IMR-90 (cell line): ENCODE measurements at regions not wholly inside any gene's neighbourhood (a gene's known extent, or its start where the extent isn't known, plus 50 kb on each side); places are given as distances from the start of the nearest gene placed in this dataset.

Source experiments
- ATAC-seq: fragments of 200-7000 bp; cut with Tn5 transposase; 2 replicates; pipeline ENCODE4 v1.9.1; 2020; ENCODE audit warnings: low read depth, mild to moderate bottlenecking, moderate library complexity
- BruUV-seq: library from RNA; stranded (reverse); fragments of 400-500 nt; replicated peaks from 2 replicates; lab custom pipeline; 2021; lab: Mats Ljungman, UMichigan
- CTCF ChIA-PET: fragments of 300-600 bp; formaldehyde crosslinking; extraction: SDS; loops from one replicate; lab custom pipeline; 2021; ENCODE audit warnings: antibody characterized with exemption; lab: Yijun Ruan, JAX
- POLR2A ChIA-PET: fragments of 300-600 bp; sonication (Branson Sonifier 250); formaldehyde crosslinking; loops from one replicate; lab custom pipeline; 2022; ENCODE audit warnings: antibody characterized with exemption; ENCODE audit not compliant: unreplicated experiment; lab: Charles Lee
- DNase-seq: peaks from one replicate; pipeline ENCODE4 v3.0.0; 2013
- H2AFZ ChIP-seq: replicated peaks from 2 replicates; pipeline ENCODE3; 2013; ENCODE audit warnings: low read length, mild to moderate bottlenecking; ENCODE audit not compliant: poor library complexity
- H2AK5ac ChIP-seq: 2 replicates; pipeline ENCODE4 v1.6.1; 2013; ENCODE audit warnings: low read depth, low read length, inconsistent platforms
- H2AK9ac ChIP-seq: replicated peaks from 2 replicates; pipeline ENCODE3; 2013; ENCODE audit warnings: mild to moderate bottlenecking, low read depth, low read length, moderate library complexity; ENCODE audit not compliant: poor library complexity
- H2BK120ac ChIP-seq: 2 replicates; pipeline ENCODE4 v1.6.1; 2013; ENCODE audit warnings: low read depth, low read length, inconsistent platforms
- H2BK15ac ChIP-seq: 3 replicates; pipeline ENCODE4 v1.6.1; 2013; ENCODE audit warnings: low read depth, low read length, inconsistent platforms
- H2BK20ac ChIP-seq: 2 replicates; pipeline ENCODE4 v1.6.1; 2013; ENCODE audit warnings: low read depth, mild to moderate bottlenecking, inconsistent platforms, low read length, moderate library complexity
- H2BK5ac ChIP-seq: 2 replicates; pipeline ENCODE4 v1.6.1; 2013; ENCODE audit warnings: mild to moderate bottlenecking, low read depth, low read length, inconsistent platforms; ENCODE audit not compliant: poor library complexity, severe bottlenecking
- H3K14ac ChIP-seq: replicated peaks from 2 replicates; pipeline ENCODE4 v1.6.1; 2013; ENCODE audit warnings: low read depth, low read length, inconsistent platforms
- H3K18ac ChIP-seq: 2 replicates; pipeline ENCODE4 v1.6.1; 2013; ENCODE audit warnings: low read depth, low read length, control low read depth
- H3K23ac ChIP-seq: 2 replicates; pipeline ENCODE4 v1.6.1; 2013; ENCODE audit warnings: low read depth, low read length, inconsistent platforms
- H3K27ac ChIP-seq: 2 replicates; pipeline ENCODE4 v1.5.1; 2013; ENCODE audit warnings: mild to moderate bottlenecking, control low read depth, low read length; ENCODE audit not compliant: insufficient read depth
- H3K27me3 ChIP-seq: 2 replicates; pipeline ENCODE4 v1.6.1; 2013; ENCODE audit warnings: low read length; ENCODE audit not compliant: control insufficient read depth, insufficient read depth
- H3K36me3 ChIP-seq: 2 replicates; pipeline ENCODE4 v1.6.1; 2013; ENCODE audit warnings: low read length, mixed read lengths; ENCODE audit not compliant: control insufficient read depth, insufficient read depth
- H3K4ac ChIP-seq: 2 replicates; pipeline ENCODE4 v1.6.1; 2013; ENCODE audit warnings: low read depth, low read length, inconsistent platforms
- H3K4me1 ChIP-seq: 2 replicates; pipeline ENCODE4 v1.6.1; 2013; ENCODE audit warnings: low read length, mixed read lengths; ENCODE audit not compliant: control insufficient read depth, insufficient read depth
- H3K4me2 ChIP-seq: 2 replicates; pipeline ENCODE4 v1.6.1; 2013; ENCODE audit warnings: low read depth, mild to moderate bottlenecking, control low read depth, low read length, moderate library complexity
- H3K4me3 ChIP-seq: 2 replicates; pipeline ENCODE4 v1.5.1; 2013; ENCODE audit warnings: low read depth, mild to moderate bottlenecking, control low read depth, low read length, moderate library complexity; ENCODE audit not compliant: insufficient read depth
- H3K56ac ChIP-seq: 2 replicates; pipeline ENCODE4 v1.6.1; 2013; ENCODE audit warnings: low read length, inconsistent platforms; ENCODE audit not compliant: insufficient read depth; ENCODE audit errors: extremely low read depth
- H3K79me1 ChIP-seq, 2 experiments: 2 replicates each; pipeline ENCODE4 v1.6.1; 2013; ENCODE audit warnings: low read length in 2 of 2, inconsistent platforms in 1 of 2, low read depth in 1 of 2
- H3K9ac ChIP-seq: 2 replicates; pipeline ENCODE4 v1.6.1; 2013; ENCODE audit warnings: low read depth, low read length, control low read depth
- H3K9me1 ChIP-seq: 2 replicates; pipeline ENCODE4 v1.6.1; 2013; ENCODE audit warnings: low read length, inconsistent platforms; ENCODE audit not compliant: insufficient read depth
- H3K9me3 ChIP-seq: 2 replicates; pipeline ENCODE4 v1.6.1; 2013; ENCODE audit warnings: low read length; ENCODE audit not compliant: control insufficient read depth, insufficient read depth
- H4K20me1 ChIP-seq: 2 replicates; pipeline ENCODE4 v1.6.1; 2013; ENCODE audit warnings: low read length, inconsistent platforms; ENCODE audit not compliant: insufficient read depth
- H4K5ac ChIP-seq: 2 replicates; pipeline ENCODE4 v1.6.1; 2013; ENCODE audit warnings: mild to moderate bottlenecking, low read depth, low read length, control low read depth
- H4K8ac ChIP-seq, 2 experiments: 2 replicates each; pipeline ENCODE4 v1.6.1; 2013; ENCODE audit warnings: low read depth in 2 of 2, low read length in 2 of 2, control low read depth in 1 of 2, inconsistent platforms in 1 of 2
- H4K91ac ChIP-seq: 2 replicates; pipeline ENCODE4 v1.6.1; 2013; ENCODE audit warnings: low read depth, low read length, inconsistent platforms; ENCODE audit not compliant: insufficient read depth
- BHLHE40 ChIP-seq: fragments of 150-350 bp; IDR thresholded peaks from 2 replicates; pipeline ENCODE4 v1.6.1; 2016; ENCODE audit warnings: mild to moderate bottlenecking, low read depth, low read length
- CEBPB ChIP-seq: IDR thresholded peaks from 2 replicates; pipeline ENCODE4 v1.6.1; 2012; ENCODE audit warnings: low read depth, low read length, improper control_type of control experiment
- CHD1 ChIP-seq: IDR thresholded peaks from 2 replicates; pipeline ENCODE4 v1.6.1; 2012; ENCODE audit warnings: low read depth, low read length, improper control_type of control experiment
- MAFK ChIP-seq: IDR thresholded peaks from 2 replicates; pipeline ENCODE4 v1.6.1; 2012; ENCODE audit warnings: low read depth, low read length, improper control_type of control experiment
- MAZ ChIP-seq: IDR thresholded peaks from 2 replicates; pipeline ENCODE4 v1.6.1; 2012; ENCODE audit warnings: low read depth, mild to moderate bottlenecking, low read length, improper control_type of control experiment, moderate library complexity, borderline replicate concordance
- MXI1 ChIP-seq: IDR thresholded peaks from 2 replicates; pipeline ENCODE4 v1.6.1; 2012; ENCODE audit warnings: low read depth, mild to moderate bottlenecking, low read length, moderate library complexity, borderline replicate concordance
- NFE2L2 ChIP-seq: fragments of 150-350 bp; IDR thresholded peaks from 2 replicates; pipeline ENCODE4 v1.6.1; 2016; ENCODE audit warnings: low read depth, mild to moderate bottlenecking, low read length
- POLR2A ChIP-seq: IDR thresholded peaks from 2 replicates; pipeline ENCODE4 v1.6.1; 2012; ENCODE audit warnings: mild to moderate bottlenecking, low read depth, low read length
- RAD21 ChIP-seq: IDR thresholded peaks from 2 replicates; pipeline ENCODE4 v1.6.1; 2012; ENCODE audit warnings: low read length, improper control_type of control experiment
- RCOR1 ChIP-seq: IDR thresholded peaks from 2 replicates; pipeline ENCODE4 v1.6.1; 2012; ENCODE audit warnings: mild to moderate bottlenecking, low read length, improper control_type of control experiment; ENCODE audit not compliant: insufficient replicate concordance
- RFX5 ChIP-seq: IDR thresholded peaks from 2 replicates; pipeline ENCODE4 v1.8.0; 2012; ENCODE audit warnings: low read depth, mild to moderate bottlenecking, low read length, moderate library complexity
- WGBS, 2 experiments: methylation state at CpG; one replicate each; pipeline versions ENCODE4 v1.1.5 to v1.1.7; 2013; ENCODE audit warnings: missing lambda C conversion rate in 2 of 2; ENCODE audit not compliant: insufficient read length in 1 of 2; ENCODE audit errors: extremely low coverage in 2 of 2; 5-methylcytosine and 5-hydroxymethylcytosine counted together
- dilution Hi-C: fragments of 300-500 bp; cut with HindIII; formaldehyde crosslinking; loops from one replicate; pipeline ENCODE4 v1.14.3; 2018; ENCODE audit warnings: low sequenced_read_pairs; ENCODE audit not compliant: unreplicated experiment
- in situ Hi-C: fragments of 300-500 bp; cut with MboI; formaldehyde crosslinking; loops from 3 replicates; pipeline ENCODE4 v1.14.3; 2019; ENCODE audit warnings: low sequenced_read_pairs, inconsistent platforms, mixed read lengths
- intact Hi-C: fragments of 100-400 bp; cut with micrococcal nuclease; formaldehyde crosslinking; loops from 2 replicates; pipeline ENCODE4 v1.10.0; 2022
- TF ChIP-seq, protein P1 (sequence below): conservative IDR thresholded peaks from 2 replicates; pipeline ENCODE4 v1.5.1; 2012; ENCODE audit warnings: mild to moderate bottlenecking, low read depth, low read length, improper control_type of control experiment
- TF ChIP-seq, protein P2 (sequence below): fragments of 150-350 bp; IDR thresholded peaks from 2 replicates; pipeline ENCODE4 v1.6.1; 2017; ENCODE audit warnings: mild to moderate bottlenecking, antibody characterized with exemption, low read length, low read depth
- TF ChIP-seq, protein P3 (sequence below): fragments of 150-350 bp; IDR thresholded peaks from 2 replicates; pipeline ENCODE4 v1.6.1; 2016; ENCODE audit warnings: low read depth, mild to moderate bottlenecking, low read length, moderate library complexity, borderline replicate concordance

DNA sequence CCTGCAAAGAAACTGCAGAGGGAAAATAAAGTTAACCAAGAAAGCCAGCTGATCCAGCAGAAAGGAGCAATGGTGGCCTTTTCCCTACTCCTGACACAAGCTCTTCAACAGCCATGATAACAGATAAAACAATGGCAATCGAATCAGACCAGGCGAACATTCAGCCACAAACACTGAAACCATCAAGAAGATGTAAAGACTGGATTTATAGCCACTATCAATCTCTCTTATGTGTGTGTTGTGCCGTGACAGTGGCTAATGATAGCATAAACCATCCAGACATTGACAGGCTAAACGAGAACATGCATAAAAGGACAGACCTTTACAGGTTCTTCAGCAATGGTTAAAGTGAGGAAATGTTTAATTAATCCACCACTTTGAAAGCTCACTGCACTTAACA is 78.1 kb upstream of the RAB4A start:
- Histone ChIP-seq H3K79me1 (no peaks in the 10 kb centered on the region), H4K91ac (no peak overlapping the region)

More for the DNA sequence above, 78.1 kb upstream of the RAB4A start:
- Histone ChIP-seq H3K4me2 (no peak overlapping the region), H3K56ac (no peak overlapping the region), H2AFZ (no peak overlapping the region), H4K5ac (no peak overlapping the region), H4K8ac (no peak overlapping the region), H4K20me1 (no peaks in the 10 kb centered on the region), H3K4ac (no peak overlapping the region), H2BK15ac (peak overlapping the region; percentile 8; the same call in 1 of the 3 replicates), H2AK5ac (no peak overlapping the region; the same call in 1 of the 2 replicates), H3K9me1 (peaks cover 8% of the 10 kb centered on the region), H3K27me3 (no peaks in the 10 kb centered on the region), H3K9ac (no peak overlapping the region), H2AK9ac (no peak overlapping the region), H3K4me1 (peaks cover 11% of the 10 kb centered on the region), H3K27ac (no peak overlapping the region), H3K18ac (peak overlapping the region; percentile 35; the same call in 1 of the 2 replicates), H3K4me3 (no peak overlapping the region), H3K23ac (no peak overlapping the region), H2BK20ac (no peak overlapping the region), H3K36me3 (no peaks in the 10 kb centered on the region), H2BK120ac (no peak overlapping the region), H3K14ac (no peak overlapping the region), H2BK5ac (no peak overlapping the region), H3K9me3 (no peaks in the 10 kb centered on the region)
- POLR2A ChIA-PET = no interaction called here
- TF ChIP-seq POLR2A (no peak), MXI1 (no peak), BHLHE40 (no peak), NFE2L2 (no peak), CHD1 (no peak), RAD21 (no peak), RFX5 (no peak), MAZ (no peak), CEBPB (no peak), MAFK (no peak), RCOR1 (no peak)
- TF ChIP-seq, protein P1, sequence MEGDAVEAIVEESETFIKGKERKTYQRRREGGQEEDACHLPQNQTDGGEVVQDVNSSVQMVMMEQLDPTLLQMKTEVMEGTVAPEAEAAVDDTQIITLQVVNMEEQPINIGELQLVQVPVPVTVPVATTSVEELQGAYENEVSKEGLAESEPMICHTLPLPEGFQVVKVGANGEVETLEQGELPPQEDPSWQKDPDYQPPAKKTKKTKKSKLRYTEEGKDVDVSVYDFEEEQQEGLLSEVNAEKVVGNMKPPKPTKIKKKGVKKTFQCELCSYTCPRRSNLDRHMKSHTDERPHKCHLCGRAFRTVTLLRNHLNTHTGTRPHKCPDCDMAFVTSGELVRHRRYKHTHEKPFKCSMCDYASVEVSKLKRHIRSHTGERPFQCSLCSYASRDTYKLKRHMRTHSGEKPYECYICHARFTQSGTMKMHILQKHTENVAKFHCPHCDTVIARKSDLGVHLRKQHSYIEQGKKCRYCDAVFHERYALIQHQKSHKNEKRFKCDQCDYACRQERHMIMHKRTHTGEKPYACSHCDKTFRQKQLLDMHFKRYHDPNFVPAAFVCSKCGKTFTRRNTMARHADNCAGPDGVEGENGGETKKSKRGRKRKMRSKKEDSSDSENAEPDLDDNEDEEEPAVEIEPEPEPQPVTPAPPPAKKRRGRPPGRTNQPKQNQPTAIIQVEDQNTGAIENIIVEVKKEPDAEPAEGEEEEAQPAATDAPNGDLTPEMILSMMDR = no peak
- TF ChIP-seq, protein P2, sequence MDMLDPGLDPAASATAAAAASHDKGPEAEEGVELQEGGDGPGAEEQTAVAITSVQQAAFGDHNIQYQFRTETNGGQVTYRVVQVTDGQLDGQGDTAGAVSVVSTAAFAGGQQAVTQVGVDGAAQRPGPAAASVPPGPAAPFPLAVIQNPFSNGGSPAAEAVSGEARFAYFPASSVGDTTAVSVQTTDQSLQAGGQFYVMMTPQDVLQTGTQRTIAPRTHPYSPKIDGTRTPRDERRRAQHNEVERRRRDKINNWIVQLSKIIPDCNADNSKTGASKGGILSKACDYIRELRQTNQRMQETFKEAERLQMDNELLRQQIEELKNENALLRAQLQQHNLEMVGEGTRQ = no peak
- TF ChIP-seq, protein P3, sequence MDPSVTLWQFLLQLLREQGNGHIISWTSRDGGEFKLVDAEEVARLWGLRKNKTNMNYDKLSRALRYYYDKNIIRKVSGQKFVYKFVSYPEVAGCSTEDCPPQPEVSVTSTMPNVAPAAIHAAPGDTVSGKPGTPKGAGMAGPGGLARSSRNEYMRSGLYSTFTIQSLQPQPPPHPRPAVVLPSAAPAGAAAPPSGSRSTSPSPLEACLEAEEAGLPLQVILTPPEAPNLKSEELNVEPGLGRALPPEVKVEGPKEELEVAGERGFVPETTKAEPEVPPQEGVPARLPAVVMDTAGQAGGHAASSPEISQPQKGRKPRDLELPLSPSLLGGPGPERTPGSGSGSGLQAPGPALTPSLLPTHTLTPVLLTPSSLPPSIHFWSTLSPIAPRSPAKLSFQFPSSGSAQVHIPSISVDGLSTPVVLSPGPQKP = no peak
- WGBS, 2 experiments = no CpG with 5 or more reads among the region's 4 CpGs
- BruUV-seq = no TSS peak
- in situ Hi-C loops (no loop called here), dilution Hi-C loops (no loop called here), intact Hi-C loops (no loop called here)
- DNase-seq (no peak), ATAC-seq (no peak)
- CTCF ChIA-PET = interaction anchor here (0.9 kb wide), 1 partner anchor 10 kb away, joined by 3 read pairs; no protein-coding TSS in a partner anchor
